OCI-LY7 (cell line): ENCODE measurements at regions not wholly inside any gene's neighbourhood (a gene's known extent, or its start where the extent isn't known, plus 50 kb on each side); places are given as distances from the start of the nearest gene placed in this dataset.

Source experiments
- BruUV-seq: library from RNA; stranded (reverse); fragments of 400-500 nt; replicated peaks from 2 replicates; lab custom pipeline; 2021; lab: Mats Ljungman, UMichigan
- CTCF ChIA-PET: fragments of 300-600 bp; sonication (Branson Sonifier 250); formaldehyde crosslinking; loops from one replicate; lab custom pipeline; 2022; ENCODE audit warnings: antibody characterized with exemption; ENCODE audit not compliant: unreplicated experiment; lab: Charles Lee
- POLR2A ChIA-PET: fragments of 300-600 bp; sonication (Branson Sonifier 250); formaldehyde crosslinking; loops from one replicate; lab custom pipeline; 2022; ENCODE audit warnings: antibody characterized with exemption; lab: Charles Lee
- DNase-seq: peaks from one replicate; pipeline ENCODE4 v3.0.0-alpha.2; 2015; ENCODE audit warnings: low spot score
- H2AFZ ChIP-seq: fragments of 200-600 bp; sonication (generic), shearing (Covaris generic); 2 replicates; pipeline ENCODE4 v1.6.1; 2014; ENCODE audit warnings: mild to moderate bottlenecking, antibody characterized with exemption, low read length, moderate library complexity
- H3K27ac ChIP-seq: fragments of 200-600 bp; sonication (generic); 2 replicates; pipeline ENCODE4 v1.5.1; 2014; ENCODE audit warnings: mixed run types, low read depth, mild to moderate bottlenecking, moderate library complexity, low read length, inconsistent platforms; ENCODE audit not compliant: poor library complexity, severe bottlenecking
- H3K36me3 ChIP-seq: fragments of 200-600 bp; sonication (generic); 2 replicates; pipeline ENCODE4 v1.6.1; 2014; ENCODE audit warnings: mild to moderate bottlenecking, antibody characterized with exemption, low read length, moderate library complexity, mixed read lengths; ENCODE audit not compliant: insufficient read depth
- H3K4me1 ChIP-seq: fragments of 200-600 bp; sonication (generic); 2 replicates; pipeline ENCODE4 v1.5.1; 2014; ENCODE audit warnings: mild to moderate bottlenecking, low read length; ENCODE audit not compliant: insufficient read depth, poor library complexity, severe bottlenecking
- H3K4me2 ChIP-seq: fragments of 200-600 bp; sonication (generic); 2 replicates; pipeline ENCODE4 v1.6.1; 2014; ENCODE audit warnings: mild to moderate bottlenecking, low read length
- H3K4me3 ChIP-seq: fragments of 200-600 bp; sonication (generic); 2 replicates; pipeline ENCODE4 v1.5.1; 2014; ENCODE audit warnings: mild to moderate bottlenecking, low read depth, low read length; ENCODE audit not compliant: poor library complexity, severe bottlenecking
- H3K79me2 ChIP-seq: fragments of 200-600 bp; sonication (generic); 2 replicates; pipeline ENCODE4 v1.6.1; 2016; ENCODE audit warnings: low read depth, mild to moderate bottlenecking, low read length, moderate library complexity, mixed read lengths; ENCODE audit not compliant: insufficient read depth
- H3K9me2 ChIP-seq: fragments of 200-600 bp; sonication (generic); 2 replicates; pipeline ENCODE4 v1.6.1; 2016; ENCODE audit warnings: mild to moderate bottlenecking, low read length, mixed read lengths; ENCODE audit not compliant: insufficient read depth
- H3K9me3 ChIP-seq: fragments of 200-600 bp; sonication (generic); 2 replicates; pipeline ENCODE4 v1.6.1; 2014; ENCODE audit warnings: mild to moderate bottlenecking, mixed run types, low read length, mixed read lengths
- H4K20me1 ChIP-seq: fragments of 200-600 bp; sonication (generic); 2 replicates; pipeline ENCODE4 v1.6.1; 2014; ENCODE audit warnings: mild to moderate bottlenecking, antibody characterized with exemption, low read length, moderate library complexity, mixed read lengths; ENCODE audit not compliant: insufficient read depth
- EZH2phosphoT487 ChIP-seq: fragments of 200-600 bp; sonication (generic); IDR thresholded peaks from 2 replicates; pipeline ENCODE4 v1.6.1; 2018; ENCODE audit warnings: low read depth, borderline replicate concordance, mild to moderate bottlenecking, mixed run types, antibody characterized with exemption, low read length, moderate library complexity, mixed read lengths
- intact Hi-C: fragments of 100-400 bp; cut with micrococcal nuclease; formaldehyde crosslinking; loops from one replicate; pipeline ENCODE4 v1.10.0; 2022; ENCODE audit not compliant: unreplicated experiment
- TF ChIP-seq, protein P1 (sequence below): fragments of 200-600 bp; sonication (generic); conservative IDR thresholded peaks from 2 replicates; pipeline ENCODE4 v1.5.1; 2014; ENCODE audit warnings: mild to moderate bottlenecking, antibody characterized with exemption, low read length, moderate library complexity, mixed read lengths

DNA sequence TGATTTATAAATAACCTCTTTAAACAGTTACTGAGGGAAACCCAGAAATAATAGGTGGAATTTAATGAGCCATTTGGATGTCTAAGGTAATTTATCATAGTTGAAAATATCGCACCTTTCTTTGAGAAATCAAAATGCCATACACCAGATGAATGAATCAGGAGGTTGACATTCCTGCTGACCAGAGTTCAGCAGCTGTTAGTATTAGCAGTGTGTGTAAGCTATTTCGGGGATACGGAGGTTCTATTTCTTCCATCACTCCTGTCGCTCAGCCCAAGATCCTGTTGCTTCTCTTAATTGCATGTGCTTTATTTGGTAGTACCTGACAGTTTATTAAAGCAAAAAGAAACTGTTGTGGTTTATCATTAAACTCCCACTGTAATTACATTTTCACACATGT lies 67.1 kb downstream of the HDGFL1 start:
- Histone ChIP-seq H3K4me1 (no peaks in the 10 kb centered on the region), H4K20me1 (no peaks in the 10 kb centered on the region), H3K4me2 (no peak overlapping the region), H3K9me2 (no peaks in the 10 kb centered on the region), H3K27ac (no peak overlapping the region), H3K9me3 (no peaks in the 10 kb centered on the region), H2AFZ (no peak overlapping the region), H3K4me3 (no peak overlapping the region), H3K79me2 (no peaks in the 10 kb centered on the region), H3K36me3 (no peaks in the 10 kb centered on the region)
- intact Hi-C loops: no loop called here
- no peak for DNase-seq
- POLR2A ChIA-PET: no interaction called here
- no peak for TF ChIP-seq EZH2phosphoT487
- TF ChIP-seq, protein P1, sequence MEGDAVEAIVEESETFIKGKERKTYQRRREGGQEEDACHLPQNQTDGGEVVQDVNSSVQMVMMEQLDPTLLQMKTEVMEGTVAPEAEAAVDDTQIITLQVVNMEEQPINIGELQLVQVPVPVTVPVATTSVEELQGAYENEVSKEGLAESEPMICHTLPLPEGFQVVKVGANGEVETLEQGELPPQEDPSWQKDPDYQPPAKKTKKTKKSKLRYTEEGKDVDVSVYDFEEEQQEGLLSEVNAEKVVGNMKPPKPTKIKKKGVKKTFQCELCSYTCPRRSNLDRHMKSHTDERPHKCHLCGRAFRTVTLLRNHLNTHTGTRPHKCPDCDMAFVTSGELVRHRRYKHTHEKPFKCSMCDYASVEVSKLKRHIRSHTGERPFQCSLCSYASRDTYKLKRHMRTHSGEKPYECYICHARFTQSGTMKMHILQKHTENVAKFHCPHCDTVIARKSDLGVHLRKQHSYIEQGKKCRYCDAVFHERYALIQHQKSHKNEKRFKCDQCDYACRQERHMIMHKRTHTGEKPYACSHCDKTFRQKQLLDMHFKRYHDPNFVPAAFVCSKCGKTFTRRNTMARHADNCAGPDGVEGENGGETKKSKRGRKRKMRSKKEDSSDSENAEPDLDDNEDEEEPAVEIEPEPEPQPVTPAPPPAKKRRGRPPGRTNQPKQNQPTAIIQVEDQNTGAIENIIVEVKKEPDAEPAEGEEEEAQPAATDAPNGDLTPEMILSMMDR: no peak
- CTCF ChIA-PET: no interaction called here
- BruUV-seq: no TSS peak

DNA sequence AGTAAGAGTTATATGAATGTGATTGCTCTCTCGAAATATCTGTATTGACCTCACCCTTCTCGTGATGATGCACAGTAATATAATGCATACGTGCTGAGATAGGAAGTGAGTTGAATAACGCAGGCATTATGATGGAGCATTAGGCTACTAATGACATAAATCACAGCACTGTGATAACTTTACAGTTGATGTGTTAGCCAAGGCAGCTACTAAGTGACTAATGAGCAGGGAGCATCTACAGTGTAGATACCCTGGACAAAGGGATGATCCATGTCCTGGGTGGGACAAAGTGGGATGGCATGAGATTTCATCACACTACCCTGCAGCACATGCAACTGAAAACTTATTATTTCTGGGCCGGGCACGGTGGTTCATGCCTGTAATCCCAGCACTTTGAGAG lies 68.4 kb downstream of the HDGFL1 start:
- Histone ChIP-seq H3K79me2 (no peaks in the 10 kb centered on the region), H3K4me2 (no peak overlapping the region), H3K9me2 (no peaks in the 10 kb centered on the region), H3K4me1 (no peaks in the 10 kb centered on the region), H3K4me3 (no peak overlapping the region), H3K36me3 (no peaks in the 10 kb centered on the region), H3K9me3 (no peaks in the 10 kb centered on the region), H4K20me1 (no peaks in the 10 kb centered on the region), H2AFZ (no peak overlapping the region), H3K27ac (no peak overlapping the region)
- DNase-seq: no peak
- CTCF ChIA-PET: no interaction called here
- intact Hi-C loops: no loop called here
- no TSS peak for BruUV-seq
- POLR2A ChIA-PET: interaction anchor here (0.7 kb wide), 1 partner anchor 69 kb away, joined by 3 read pairs; no protein-coding TSS in a partner anchor
- TF ChIP-seq, protein P1: no peak
- TF ChIP-seq EZH2phosphoT487: no peak

DNA sequence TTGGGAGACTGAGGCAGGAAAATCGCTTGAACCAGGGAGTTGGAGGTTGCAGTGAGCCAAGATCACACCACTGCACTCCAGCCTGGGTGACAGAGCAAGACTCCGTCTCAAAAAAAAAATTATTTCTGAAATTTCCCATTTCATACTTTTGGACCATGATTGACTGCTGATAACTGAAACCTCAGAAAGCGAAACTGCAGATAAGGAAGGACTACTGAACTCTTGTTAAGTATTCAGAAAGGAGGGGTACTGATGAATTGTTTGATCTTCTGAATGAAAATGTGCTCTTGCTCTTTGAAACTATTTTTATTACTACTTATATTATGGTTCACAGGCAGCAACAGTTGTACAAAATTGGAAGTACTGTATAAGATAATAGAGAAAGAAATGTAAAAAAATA lies 69.0 kb downstream of the HDGFL1 start:
- ChIA-PET POLR2A (interaction anchor here (0.7 kb wide), 1 partner anchor 68 kb away, joined by 3 read pairs; no protein-coding TSS in a partner anchor), CTCF (no interaction called here)
- Histone ChIP-seq H3K36me3 (no peaks in the 10 kb centered on the region), H3K9me3 (no peaks in the 10 kb centered on the region), H3K79me2 (no peaks in the 10 kb centered on the region), H3K27ac (no peak overlapping the region), H4K20me1 (no peaks in the 10 kb centered on the region), H3K4me2 (no peak overlapping the region), H3K9me2 (no peaks in the 10 kb centered on the region), H3K4me1 (no peaks in the 10 kb centered on the region), H3K4me3 (no peak overlapping the region), H2AFZ (no peak overlapping the region)
- DNase-seq: no peak
- BruUV-seq: no TSS peak
- intact Hi-C loops: no loop called here
- TF ChIP-seq, protein P1: no peak
- no peak for TF ChIP-seq EZH2phosphoT487
